ENCODE measurements at regions not wholly inside any gene's neighbourhood (a gene's known extent, or its start where the extent isn't known, plus 50 kb on each side); places are given as distances from the start of the nearest gene placed in this dataset.

DNA sequence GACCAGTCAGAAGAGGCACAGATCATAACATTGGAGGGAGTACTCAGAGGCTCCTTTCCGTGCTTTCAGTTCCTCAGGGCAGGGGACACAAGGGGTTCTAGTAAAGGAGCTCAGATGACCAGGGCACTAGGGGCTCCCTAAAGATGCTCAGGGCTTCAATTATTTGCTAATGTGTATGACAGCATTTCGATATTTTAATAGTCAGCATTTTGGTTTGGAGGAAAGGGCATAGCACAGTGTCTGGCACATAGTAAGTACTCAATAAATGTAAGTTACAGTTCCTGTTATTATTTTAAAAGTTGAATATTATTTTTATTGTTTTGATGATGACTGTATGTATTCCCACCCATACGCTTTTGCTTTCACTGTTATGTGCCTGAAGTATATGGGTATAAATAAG is 260.0 kb downstream of the REEP3 start:
- Mint-ChIP-seq H3K4me1 (peaks cover 17% of the 10 kb centered on the region), H3K36me3 (ENCODE audit: low read depth) (peaks cover 16% of the 10 kb centered on the region), H3K4me3 (no peak overlapping the region), H3K27me3 (ENCODE audit: low read depth, poor library complexity) (no peaks in the 10 kb centered on the region), H3K9me3 (peaks cover 34% of the 10 kb centered on the region), H3K27ac (peak overlapping the region; percentile 58)
- TF ChIP-seq, protein P1, sequence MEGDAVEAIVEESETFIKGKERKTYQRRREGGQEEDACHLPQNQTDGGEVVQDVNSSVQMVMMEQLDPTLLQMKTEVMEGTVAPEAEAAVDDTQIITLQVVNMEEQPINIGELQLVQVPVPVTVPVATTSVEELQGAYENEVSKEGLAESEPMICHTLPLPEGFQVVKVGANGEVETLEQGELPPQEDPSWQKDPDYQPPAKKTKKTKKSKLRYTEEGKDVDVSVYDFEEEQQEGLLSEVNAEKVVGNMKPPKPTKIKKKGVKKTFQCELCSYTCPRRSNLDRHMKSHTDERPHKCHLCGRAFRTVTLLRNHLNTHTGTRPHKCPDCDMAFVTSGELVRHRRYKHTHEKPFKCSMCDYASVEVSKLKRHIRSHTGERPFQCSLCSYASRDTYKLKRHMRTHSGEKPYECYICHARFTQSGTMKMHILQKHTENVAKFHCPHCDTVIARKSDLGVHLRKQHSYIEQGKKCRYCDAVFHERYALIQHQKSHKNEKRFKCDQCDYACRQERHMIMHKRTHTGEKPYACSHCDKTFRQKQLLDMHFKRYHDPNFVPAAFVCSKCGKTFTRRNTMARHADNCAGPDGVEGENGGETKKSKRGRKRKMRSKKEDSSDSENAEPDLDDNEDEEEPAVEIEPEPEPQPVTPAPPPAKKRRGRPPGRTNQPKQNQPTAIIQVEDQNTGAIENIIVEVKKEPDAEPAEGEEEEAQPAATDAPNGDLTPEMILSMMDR (IDR thresholded peaks at IDR 0.05), result no peak
- no peak for DNase-seq

DNA sequence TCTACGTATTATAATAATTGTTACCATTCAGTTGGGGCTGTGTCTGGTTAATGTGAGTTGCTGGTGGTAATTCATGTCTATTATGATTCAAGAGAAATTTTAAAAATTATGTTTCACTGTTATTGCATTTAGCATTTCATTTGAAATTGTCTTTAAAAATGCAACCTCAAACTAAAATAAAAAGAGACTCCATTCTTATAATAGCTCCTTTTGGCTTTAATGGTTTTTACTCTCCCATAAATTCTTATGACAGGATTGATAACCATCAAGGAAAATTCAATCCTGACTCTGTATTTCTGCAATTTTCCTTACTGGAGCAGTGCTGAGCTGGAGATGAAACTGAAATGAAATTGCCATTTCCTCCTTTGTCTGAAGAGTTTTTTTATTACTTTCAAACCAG is 262.7 kb downstream of the REEP3 start:
- Mint-ChIP-seq H3K27me3 (ENCODE audit: low read depth, poor library complexity) (no peaks in the 10 kb centered on the region), H3K4me3 (no peak overlapping the region), H3K27ac (no peak overlapping the region), H3K36me3 (ENCODE audit: low read depth) (peaks cover 22% of the 10 kb centered on the region), H3K9me3 (peaks cover 36% of the 10 kb centered on the region), H3K4me1 (peaks cover 17% of the 10 kb centered on the region)
- TF ChIP-seq, protein P1 (IDR thresholded peaks at IDR 0.05), result no peak
- DNase-seq, result no peak

DNA sequence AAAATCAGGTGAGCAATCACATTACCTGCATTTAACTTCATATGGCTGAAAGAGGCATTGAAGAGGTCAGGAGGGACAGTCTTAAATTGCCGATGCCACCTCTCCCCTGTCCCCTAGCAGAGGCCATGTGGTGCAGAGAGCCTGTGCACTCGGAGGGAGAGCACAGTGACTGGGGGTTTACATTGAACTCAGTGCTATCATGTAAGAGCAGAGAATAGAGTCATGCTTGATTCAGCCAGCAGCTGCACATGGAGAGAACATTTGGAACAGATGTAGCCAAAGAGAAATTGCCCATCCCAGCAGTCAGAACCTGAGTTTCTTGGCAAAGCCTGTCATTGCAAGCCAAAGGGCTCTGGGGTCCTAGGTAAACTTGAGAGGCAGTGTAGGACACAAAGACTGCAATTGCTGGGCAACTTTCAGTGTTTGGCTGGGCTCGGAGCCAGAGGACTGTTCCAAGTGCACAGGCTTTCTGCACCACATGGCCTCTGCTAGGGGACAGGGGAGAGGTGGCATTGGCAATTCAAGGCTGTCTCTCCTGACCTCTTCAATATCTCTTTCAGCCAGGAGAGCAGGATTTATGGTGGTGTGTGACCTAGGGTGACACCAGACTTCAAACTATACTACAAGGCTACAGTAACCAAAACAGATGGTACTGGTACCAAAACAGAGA is 267.1 kb downstream of the REEP3 start:
- TF ChIP-seq, protein P1 (IDR thresholded peaks at IDR 0.05), result no peak
- no peak for DNase-seq
- H3K9me3 Mint-ChIP-seq, result peaks cover 27% of the 10 kb centered on the region
- no peaks in the 10 kb centered on the region for H3K27me3 Mint-ChIP-seq (ENCODE audit: low read depth, poor library complexity)
- peaks cover 19% of the 10 kb centered on the region for H3K36me3 Mint-ChIP-seq (ENCODE audit: low read depth)
- no peaks in the 10 kb centered on the region for H3K4me1 Mint-ChIP-seq
- H3K4me3 Mint-ChIP-seq, result no peak overlapping the region
- H3K27ac Mint-ChIP-seq, result no peak overlapping the region

DNA sequence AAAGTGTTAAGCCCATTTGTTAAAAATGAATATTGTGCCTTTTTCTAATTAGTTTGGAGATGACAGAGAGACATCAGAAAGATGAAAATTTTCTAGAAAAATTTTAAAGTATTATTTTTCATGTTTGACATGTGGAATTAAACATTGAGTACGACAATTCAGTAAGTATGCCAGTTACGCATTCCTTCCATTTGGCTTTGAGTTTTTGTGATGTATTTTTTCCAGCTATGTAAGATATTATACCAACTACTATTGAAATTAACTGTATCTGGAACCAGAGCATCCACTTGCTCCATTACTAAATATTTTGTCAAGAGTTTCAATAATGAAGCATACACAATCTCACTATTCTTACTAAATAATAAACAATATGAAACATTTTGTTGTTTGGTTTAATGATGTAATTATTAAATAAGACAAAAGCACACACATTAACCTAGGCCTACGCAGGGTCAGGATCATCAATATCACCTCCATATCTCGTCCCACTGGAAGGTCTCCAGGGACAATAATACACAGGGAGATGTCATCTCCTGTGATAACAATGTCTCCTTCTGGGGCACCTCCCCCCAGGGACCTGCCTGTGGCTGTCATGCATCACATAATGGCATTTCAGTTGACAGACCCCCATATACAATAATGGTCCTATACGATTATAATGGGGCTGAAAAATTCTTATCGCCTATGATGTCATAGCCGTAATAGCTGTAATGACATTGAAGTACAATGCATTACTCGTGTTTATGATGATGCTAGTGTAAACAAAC is 274.1 kb downstream of the REEP3 start:
- DNase-seq, result no peak
- H3K4me1 Mint-ChIP-seq, result peaks cover 26% of the 10 kb centered on the region
- H3K27me3 Mint-ChIP-seq (ENCODE audit: low read depth, poor library complexity), result no peaks in the 10 kb centered on the region
- H3K4me3 Mint-ChIP-seq, result no peak overlapping the region
- H3K36me3 Mint-ChIP-seq (ENCODE audit: low read depth), result peaks cover 10% of the 10 kb centered on the region
- peaks cover 24% of the 10 kb centered on the region for H3K9me3 Mint-ChIP-seq
- TF ChIP-seq, protein P1 (IDR thresholded peaks at IDR 0.05), result no peak
- H3K27ac Mint-ChIP-seq, result no peak overlapping the region

DNA sequence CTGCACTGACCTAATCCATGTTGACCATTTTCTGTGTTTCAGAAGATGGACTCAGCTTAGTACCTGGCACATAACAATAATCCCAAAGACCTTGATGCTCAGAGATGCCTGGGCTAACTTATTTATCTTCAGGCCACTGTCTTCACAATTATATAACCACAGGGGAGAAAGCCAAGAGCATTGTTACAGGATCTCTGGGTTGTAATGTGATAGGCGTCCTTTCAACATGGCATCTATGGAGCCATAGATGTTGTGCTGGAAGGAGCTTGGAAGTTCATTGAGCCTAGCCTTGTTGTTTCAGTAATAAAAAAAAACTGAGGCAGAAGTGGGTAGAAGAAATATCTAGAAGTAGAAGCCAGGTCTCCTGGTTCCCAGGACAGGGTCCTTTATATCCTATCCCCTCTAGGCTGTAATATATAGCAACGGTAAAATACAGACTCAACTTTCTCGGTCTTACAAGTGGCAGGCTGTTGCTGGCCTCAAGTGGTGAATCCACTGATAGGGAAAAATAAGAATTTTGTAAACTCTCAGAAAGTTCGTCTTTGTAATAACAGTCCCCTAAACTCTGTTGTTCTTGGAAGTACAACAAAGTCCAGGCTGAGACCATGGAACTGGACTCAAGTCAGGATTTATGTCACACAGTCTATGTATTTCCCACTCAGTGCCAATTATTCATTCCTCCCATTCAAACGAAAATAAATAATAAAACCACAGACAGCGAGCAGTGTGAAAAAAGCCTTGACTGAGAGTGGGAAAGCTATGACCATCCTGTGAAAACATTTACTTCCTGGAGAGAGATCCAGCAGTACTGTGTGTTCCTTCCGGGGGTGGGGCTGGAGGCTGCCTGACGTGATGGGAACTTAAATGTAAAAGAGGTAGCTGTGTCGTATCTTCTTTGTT is 277.6 kb downstream of the REEP3 start:
- DNase-seq, result no peak
- H3K27ac Mint-ChIP-seq, result peak overlapping the region; percentile 46

More for the DNA sequence above, 277.6 kb downstream of the REEP3 start:
- H3K9me3 Mint-ChIP-seq, result no peaks in the 10 kb centered on the region
- peaks cover 26% of the 10 kb centered on the region for H3K4me1 Mint-ChIP-seq
- TF ChIP-seq, protein P1 (IDR thresholded peaks at IDR 0.05), result no peak
- no peak overlapping the region for H3K4me3 Mint-ChIP-seq
- H3K27me3 Mint-ChIP-seq (ENCODE audit: low read depth, poor library complexity), result no peaks in the 10 kb centered on the region
- no peaks in the 10 kb centered on the region for H3K36me3 Mint-ChIP-seq (ENCODE audit: low read depth)
